ENCODE measurements at regions not wholly inside any gene's neighbourhood (a gene's known extent, or its start where the extent isn't known, plus 50 kb on each side); places are given as distances from the start of the nearest gene placed in this dataset.

DNA sequence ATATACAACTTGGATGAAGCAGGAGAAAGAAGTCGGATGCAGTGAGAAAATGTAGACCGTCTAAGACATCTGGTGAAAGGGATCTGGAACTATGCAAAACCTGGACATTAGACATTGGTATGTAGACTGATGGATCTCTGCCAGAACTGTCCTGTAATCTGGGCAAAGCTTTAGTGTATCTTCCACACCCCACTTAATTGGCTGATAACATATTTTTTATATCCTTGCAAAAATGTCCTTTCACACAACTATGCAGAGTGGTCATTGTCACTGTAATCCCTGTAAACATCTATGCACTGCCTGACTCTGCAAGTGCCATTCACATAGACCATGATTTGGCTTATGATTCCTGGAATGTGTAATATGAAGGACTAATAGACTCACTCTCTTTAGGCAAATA is 163.1 kb downstream of the TUSC7 start:
- no peak for TF ChIP-seq ADNP (tag; IDR thresholded peaks at IDR 0.05)
- TF ChIP-seq, protein P1, sequence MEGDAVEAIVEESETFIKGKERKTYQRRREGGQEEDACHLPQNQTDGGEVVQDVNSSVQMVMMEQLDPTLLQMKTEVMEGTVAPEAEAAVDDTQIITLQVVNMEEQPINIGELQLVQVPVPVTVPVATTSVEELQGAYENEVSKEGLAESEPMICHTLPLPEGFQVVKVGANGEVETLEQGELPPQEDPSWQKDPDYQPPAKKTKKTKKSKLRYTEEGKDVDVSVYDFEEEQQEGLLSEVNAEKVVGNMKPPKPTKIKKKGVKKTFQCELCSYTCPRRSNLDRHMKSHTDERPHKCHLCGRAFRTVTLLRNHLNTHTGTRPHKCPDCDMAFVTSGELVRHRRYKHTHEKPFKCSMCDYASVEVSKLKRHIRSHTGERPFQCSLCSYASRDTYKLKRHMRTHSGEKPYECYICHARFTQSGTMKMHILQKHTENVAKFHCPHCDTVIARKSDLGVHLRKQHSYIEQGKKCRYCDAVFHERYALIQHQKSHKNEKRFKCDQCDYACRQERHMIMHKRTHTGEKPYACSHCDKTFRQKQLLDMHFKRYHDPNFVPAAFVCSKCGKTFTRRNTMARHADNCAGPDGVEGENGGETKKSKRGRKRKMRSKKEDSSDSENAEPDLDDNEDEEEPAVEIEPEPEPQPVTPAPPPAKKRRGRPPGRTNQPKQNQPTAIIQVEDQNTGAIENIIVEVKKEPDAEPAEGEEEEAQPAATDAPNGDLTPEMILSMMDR (IDR thresholded peaks at IDR 0.05 in 2 of 3, conservative IDR thresholded peaks at IDR 0.05 in 1 of 3; ENCODE audit: insufficient read depth in 2 of 3, low read depth in 1 of 3, low read length in 3 of 3), result no peak

All from K562 (cell line).